Suprapubic skin (tissue), 4 donors: ENCODE measurements at regions not wholly inside any gene's neighbourhood (a gene's known extent, or its start where the extent isn't known, plus 50 kb on each side); places are given as distances from the start of the nearest gene placed in this dataset.

Experiments used
- DNase-seq, 2 donors: peaks; one replicate each; pipeline ENCODE4 v3.0.0-alpha.2; 2019; ENCODE audit warnings: low spot score in 2 of 2
- H3K27ac ChIP-seq: fragments of 200-600 bp; sonication (generic); one replicate; pipeline ENCODE4 v1.5.1; 2019
- H3K27me3 ChIP-seq: fragments of 200-600 bp; sonication (generic); one replicate; pipeline ENCODE4 v1.5.1; 2019
- H3K36me3 ChIP-seq: fragments of 200-600 bp; sonication (generic); one replicate; pipeline ENCODE4 v1.5.1; 2019
- H3K4me1 ChIP-seq: fragments of 200-600 bp; sonication (generic); one replicate; pipeline ENCODE4 v1.5.1; 2019
- H3K4me3 ChIP-seq: fragments of 200-600 bp; sonication (generic); one replicate; pipeline ENCODE4 v1.5.1; 2019; ENCODE audit warnings: mild to moderate bottlenecking
- H3K9me3 ChIP-seq: fragments of 200-600 bp; sonication (generic); one replicate; pipeline ENCODE4 v1.5.1; 2019
- CTCF ChIP-seq, 2 donors: fragments of 200-600 bp in 1 of 2; fragments of 450-650 bp in 1 of 2; sonication (generic) in 1 of 2; IDR thresholded peaks; one replicate each; pipeline ENCODE4 v1.5.1; 2016 to 2019; ENCODE audit warnings: antibody characterized with exemption in 2 of 2, mild to moderate bottlenecking in 1 of 2, moderate library complexity in 1 of 2
- EP300 ChIP-seq: sonication (generic); formaldehyde crosslinking; IDR thresholded peaks from one replicate; pipeline ENCODE4 v1.6.1; 2017; ENCODE audit warnings: antibody characterized with exemption
- POLR2A ChIP-seq, 2 donors: fragments of 450-650 bp; IDR thresholded peaks; one replicate each; pipeline ENCODE4 v1.6.1; 2017; ENCODE audit warnings: antibody characterized with exemption in 2 of 2, mild to moderate bottlenecking in 2 of 2, moderate library complexity in 2 of 2
- POLR2AphosphoS5 ChIP-seq, 3 donors: sonication (generic); formaldehyde crosslinking; IDR thresholded peaks; one replicate each; pipeline ENCODE4 v1.6.1; 2017; ENCODE audit warnings: antibody characterized with exemption in 3 of 3
- WGBS: methylation state at CpG from one replicate; pipeline ENCODE4 v1.1.5; 2018; 5-methylcytosine and 5-hydroxymethylcytosine counted together

DNA sequence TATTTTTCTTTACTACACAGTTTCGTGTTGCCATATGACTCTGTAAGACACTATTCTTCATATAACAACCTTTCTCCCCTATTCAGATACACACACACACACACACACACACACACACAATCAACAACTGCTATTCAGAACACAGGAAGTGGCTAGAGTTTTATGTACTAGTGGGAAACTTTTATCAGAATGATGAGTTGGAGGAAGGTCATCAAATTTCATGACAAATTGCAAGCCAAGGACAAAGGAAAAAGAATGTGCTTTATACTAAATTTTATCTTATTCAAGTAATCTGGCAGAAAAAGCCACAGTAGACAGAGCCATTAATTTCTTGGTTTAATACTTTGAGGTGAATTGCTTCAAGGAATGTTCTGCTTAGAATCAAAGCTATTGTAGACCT, 899.8 kb downstream of the ROBO2 start:
- TF ChIP-seq CTCF (IDR thresholded peaks at IDR 0.05) (no peak), POLR2A (IDR thresholded peaks at IDR 0.05) (no peak), POLR2AphosphoS5 (IDR thresholded peaks at IDR 0.05) (no peak), EP300 (no peak)
- DNase-seq = no peak
- Histone ChIP-seq H3K27ac (no peak overlapping the region), H3K4me1 (no peaks in the 10 kb centered on the region), H3K27me3 (no peaks in the 10 kb centered on the region), H3K9me3 (no peaks in the 10 kb centered on the region), H3K36me3 (no peaks in the 10 kb centered on the region), H3K4me3 (no peak overlapping the region)
- 88% methylated on average over 1 of the region's 1 CpG for WGBS

GRCh38 chr3:77943598-77943997, 903.7 kb downstream of the ROBO2 start:
- WGBS = 91% methylated on average over 4 of the region's 4 CpGs
- Histone ChIP-seq H3K4me3 (no peak overlapping the region), H3K9me3 (no peaks in the 10 kb centered on the region), H3K36me3 (no peaks in the 10 kb centered on the region), H3K27me3 (no peaks in the 10 kb centered on the region), H3K27ac (no peak overlapping the region), H3K4me1 (no peaks in the 10 kb centered on the region)
- no peak for DNase-seq
- no peak for TF ChIP-seq CTCF (IDR thresholded peaks at IDR 0.05)
- no peak for TF ChIP-seq POLR2A (IDR thresholded peaks at IDR 0.05)
- no peak for TF ChIP-seq POLR2AphosphoS5 (IDR thresholded peaks at IDR 0.05)
- no peak for TF ChIP-seq EP300

GRCh38 chr3:77945320-77945719, 905.4 kb downstream of the ROBO2 start:
- Histone ChIP-seq H3K4me1 (no peaks in the 10 kb centered on the region), H3K27ac (no peak overlapping the region), H3K27me3 (no peaks in the 10 kb centered on the region), H3K36me3 (no peaks in the 10 kb centered on the region), H3K9me3 (no peaks in the 10 kb centered on the region), H3K4me3 (no peak overlapping the region)
- DNase-seq = no peak
- TF ChIP-seq POLR2A (IDR thresholded peaks at IDR 0.05) (no peak), EP300 (no peak), POLR2AphosphoS5 (IDR thresholded peaks at IDR 0.05) (no peak), CTCF (IDR thresholded peaks at IDR 0.05) (no peak)
- 61% methylated on average over 3 of the region's 3 CpGs for WGBS

DNA sequence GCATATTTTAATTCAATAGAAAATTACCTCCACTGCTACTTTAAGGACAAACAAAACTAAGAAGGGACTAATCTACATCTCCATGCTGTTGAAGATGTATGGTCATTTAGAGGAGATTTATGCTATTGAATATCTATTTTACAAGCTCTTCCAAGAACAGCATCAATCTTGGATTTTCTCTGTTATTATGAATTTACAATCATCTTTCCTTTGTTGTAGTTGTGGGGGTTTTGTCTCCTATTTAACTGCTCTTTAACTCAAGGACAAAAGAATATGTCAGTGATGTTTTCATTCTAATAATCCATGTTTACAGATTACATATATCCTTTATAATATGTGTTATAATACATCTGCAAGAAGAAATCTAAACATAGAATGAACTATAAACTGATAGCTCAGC, 907.8 kb downstream of the ROBO2 start:
- Histone ChIP-seq H3K9me3 (no peaks in the 10 kb centered on the region), H3K27ac (no peak overlapping the region), H3K27me3 (no peaks in the 10 kb centered on the region), H3K4me1 (no peaks in the 10 kb centered on the region), H3K4me3 (no peak overlapping the region), H3K36me3 (no peaks in the 10 kb centered on the region)
- DNase-seq = no peak
- TF ChIP-seq CTCF (IDR thresholded peaks at IDR 0.05) (no peak), POLR2A (IDR thresholded peaks at IDR 0.05) (no peak)

GRCh38 chr3:77967621-77968020, 927.7 kb downstream of the ROBO2 start:
- no peak for DNase-seq
- Histone ChIP-seq H3K27me3 (no peaks in the 10 kb centered on the region), H3K27ac (no peak overlapping the region), H3K4me1 (no peaks in the 10 kb centered on the region), H3K4me3 (no peak overlapping the region), H3K9me3 (no peaks in the 10 kb centered on the region), H3K36me3 (no peaks in the 10 kb centered on the region)
- no peak for TF ChIP-seq POLR2AphosphoS5 (IDR thresholded peaks at IDR 0.05)
- TF ChIP-seq POLR2A (IDR thresholded peaks at IDR 0.05) = no peak
- no peak for TF ChIP-seq CTCF (IDR thresholded peaks at IDR 0.05)
- no peak for TF ChIP-seq EP300
- 76% methylated on average over 1 of the region's 1 CpG for WGBS
